Activated naive CD4-positive, alpha-beta T cell treated with anti-CD3 and anti-CD28 coated beads, Interleukin-2, amount 10 ng/mL, durations not matched to agents 7 days and 5 days (primary cell): ENCODE measurements at regions not wholly inside any gene's neighbourhood (a gene's known extent, or its start where the extent isn't known, plus 50 kb on each side); places are given as distances from the start of the nearest gene placed in this dataset.
"Not testable (repeated sequence)": the region's sequence is repeated elsewhere in the genome, so short reads cannot be mapped to it uniquely, and the experiment has no call there.

Experiments
- CTCF ChIA-PET: fragments of 350-600 bp; sonication (Branson Sonifier 250); formaldehyde crosslinking; loops from one replicate; lab custom pipeline; 2021; ENCODE audit warnings: antibody characterized with exemption; lab: Charles Lee
- DNase-seq: peaks from one replicate; pipeline ENCODE4 v3.0.0-alpha.2; 2020
- H3K27ac Mint-ChIP-seq: one replicate; pipeline ENCODE4 v1.8.0; 2021; ENCODE audit warnings: mild to moderate bottlenecking, moderate library complexity, mixed read lengths
- H3K27me3 Mint-ChIP-seq: one replicate; pipeline ENCODE4 v1.8.0; 2021; ENCODE audit warnings: mild to moderate bottlenecking, mixed read lengths
- H3K36me3 Mint-ChIP-seq: one replicate; pipeline ENCODE4 v1.8.0; 2021; ENCODE audit warnings: mixed read lengths
- H3K4me1 Mint-ChIP-seq: one replicate; pipeline ENCODE4 v1.8.0; 2021; ENCODE audit warnings: mixed read lengths
- H3K4me3 Mint-ChIP-seq: one replicate; pipeline ENCODE4 v1.8.0; 2021; ENCODE audit warnings: mild to moderate bottlenecking, moderate library complexity, mixed read lengths
- H3K9me3 Mint-ChIP-seq: one replicate; pipeline ENCODE4 v1.8.0; 2021; ENCODE audit warnings: mixed read lengths

GRCh38 chr17:33561569-33562334 is 268.7 kb upstream of the ASIC2 start:
- CTCF ChIA-PET = interaction anchor here (0.6 kb wide), 1 partner anchor 91 kb away, joined by 3 read pairs; no protein-coding TSS in a partner anchor
- Mint-ChIP-seq H3K27me3 (no peaks in the 10 kb centered on the region), H3K9me3 (no peaks in the 10 kb centered on the region), H3K36me3 (no peaks in the 10 kb centered on the region), H3K27ac (no peak overlapping the region), H3K4me3 (no peak overlapping the region), H3K4me1 (no peaks in the 10 kb centered on the region)
- no peak for DNase-seq

- Mint-ChIP-seq H3K9me3 (no peaks in the 10 kb centered on the region), H3K36me3 (no peaks in the 10 kb centered on the region), H3K27me3 (no peaks in the 10 kb centered on the region), H3K4me1 (no peaks in the 10 kb centered on the region), H3K27ac (no peak overlapping the region), H3K4me3 (no peak overlapping the region)
- no peak for DNase-seq
- CTCF ChIA-PET = interaction anchor here (0.6 kb wide), 1 partner anchor 219 kb away, joined by 3 read pairs; no protein-coding TSS in a partner anchor
These were observed 269.7 kb upstream of the ASIC2 start for GRCh38 chr17:33562792-33563191.

GRCh38 chr17:33564146-33564545 is 271.1 kb upstream of the ASIC2 start:
- Mint-ChIP-seq H3K36me3 (no peaks in the 10 kb centered on the region), H3K9me3 (no peaks in the 10 kb centered on the region), H3K4me3 (no peak overlapping the region), H3K4me1 (no peaks in the 10 kb centered on the region), H3K27me3 (no peaks in the 10 kb centered on the region), H3K27ac (no peak overlapping the region)
- CTCF ChIA-PET = no interaction called here
- DNase-seq = no peak

- H3K4me3 Mint-ChIP-seq = no peak overlapping the region
- CTCF ChIA-PET = no interaction called here
- H3K27ac Mint-ChIP-seq = no peak overlapping the region
- no peaks in the 10 kb centered on the region for H3K4me1 Mint-ChIP-seq
- H3K36me3 Mint-ChIP-seq = no peaks in the 10 kb centered on the region
- DNase-seq = no peak
- no peaks in the 10 kb centered on the region for H3K27me3 Mint-ChIP-seq
- H3K9me3 Mint-ChIP-seq = no peaks in the 10 kb centered on the region
These were observed 274.1 kb upstream of the ASIC2 start for GRCh38 chr17:33567223-33567622.

- no peaks in the 10 kb centered on the region for H3K36me3 Mint-ChIP-seq
- H3K27ac Mint-ChIP-seq = no peak overlapping the region
- H3K9me3 Mint-ChIP-seq = no peaks in the 10 kb centered on the region
- H3K27me3 Mint-ChIP-seq = no peaks in the 10 kb centered on the region
- CTCF ChIA-PET = no interaction called here
- H3K4me1 Mint-ChIP-seq = no peaks in the 10 kb centered on the region
- no peak for DNase-seq
- no peak overlapping the region for H3K4me3 Mint-ChIP-seq
These were observed 279.5 kb upstream of the ASIC2 start for GRCh38 chr17:33572615-33573014.

GRCh38 chr17:33574942-33575445 is 281.9 kb upstream of the ASIC2 start:
- CTCF ChIA-PET = interaction anchor here (0.7 kb wide), 1 partner anchor 190 kb away, joined by 4 read pairs; no protein-coding TSS in a partner anchor
- Mint-ChIP-seq H3K27ac (no peak overlapping the region), H3K27me3 (no peaks in the 10 kb centered on the region), H3K36me3 (no peaks in the 10 kb centered on the region), H3K4me1 (no peaks in the 10 kb centered on the region), H3K4me3 (no peak overlapping the region), H3K9me3 (peaks cover under 1% of the 10 kb centered on the region)
- DNase-seq = no peak

GRCh38 chr17:33579740-33580139 is 286.6 kb upstream of the ASIC2 start:
- CTCF ChIA-PET, H3K4me3 Mint-ChIP-seq, H3K9me3 Mint-ChIP-seq, H3K4me1 Mint-ChIP-seq, H3K36me3 Mint-ChIP-seq, H3K27me3 Mint-ChIP-seq, DNase-seq, H3K27ac Mint-ChIP-seq: not testable (repeated sequence)

GRCh38 chr17:33580215-33580614 is 287.1 kb upstream of the ASIC2 start:
- H3K4me1 Mint-ChIP-seq = no peaks in the 10 kb centered on the region
- peaks cover 2% of the 10 kb centered on the region for H3K9me3 Mint-ChIP-seq
- DNase-seq = no peak
- H3K36me3 Mint-ChIP-seq = no peaks in the 10 kb centered on the region
- H3K4me3 Mint-ChIP-seq = no peak overlapping the region
- H3K27ac Mint-ChIP-seq = no peak overlapping the region
- CTCF ChIA-PET = no interaction called here
- H3K27me3 Mint-ChIP-seq = peaks cover 6% of the 10 kb centered on the region

- no peak for DNase-seq
- Mint-ChIP-seq H3K27me3 (peaks cover 6% of the 10 kb centered on the region), H3K4me3 (no peak overlapping the region), H3K9me3 (peaks cover 2% of the 10 kb centered on the region), H3K36me3 (no peaks in the 10 kb centered on the region), H3K27ac (no peak overlapping the region), H3K4me1 (no peaks in the 10 kb centered on the region)
- CTCF ChIA-PET = no interaction called here
These were observed 289.6 kb upstream of the ASIC2 start for GRCh38 chr17:33582661-33583060.

- peaks cover 2% of the 10 kb centered on the region for H3K9me3 Mint-ChIP-seq
- CTCF ChIA-PET = no interaction called here
These were observed 290.7 kb upstream of the ASIC2 start for GRCh38 chr17:33583518-33584417.

GRCh38 chr17:33593991-33594390 is 300.9 kb upstream of the ASIC2 start:
- no peak overlapping the region for H3K27ac Mint-ChIP-seq

More at GRCh38 chr17:33583518-33584417, 290.7 kb upstream of the ASIC2 start:
- no peak overlapping the region for H3K4me3 Mint-ChIP-seq
- H3K27ac Mint-ChIP-seq = no peak overlapping the region
- no peak for DNase-seq
- H3K4me1 Mint-ChIP-seq = no peaks in the 10 kb centered on the region
- H3K27me3 Mint-ChIP-seq = peaks cover 6% of the 10 kb centered on the region
- H3K36me3 Mint-ChIP-seq = no peaks in the 10 kb centered on the region

GRCh38 chr17:33595828-33596227 is 302.7 kb upstream of the ASIC2 start:
- H3K27ac Mint-ChIP-seq = no peak overlapping the region
- CTCF ChIA-PET = no interaction called here
- no peaks in the 10 kb centered on the region for H3K9me3 Mint-ChIP-seq

More at GRCh38 chr17:33593991-33594390, 300.9 kb upstream of the ASIC2 start:
- no peak overlapping the region for H3K4me3 Mint-ChIP-seq
- CTCF ChIA-PET = no interaction called here
- no peaks in the 10 kb centered on the region for H3K9me3 Mint-ChIP-seq
- no peak for DNase-seq
- H3K27me3 Mint-ChIP-seq = no peaks in the 10 kb centered on the region
- H3K36me3 Mint-ChIP-seq = no peaks in the 10 kb centered on the region
- H3K4me1 Mint-ChIP-seq = no peaks in the 10 kb centered on the region

GRCh38 chr17:33596899-33597298 is 303.8 kb upstream of the ASIC2 start:
- H3K27ac Mint-ChIP-seq = no peak overlapping the region
- DNase-seq = no peak
- H3K27me3 Mint-ChIP-seq = no peaks in the 10 kb centered on the region
- H3K36me3 Mint-ChIP-seq = no peaks in the 10 kb centered on the region
- H3K9me3 Mint-ChIP-seq = no peaks in the 10 kb centered on the region
- CTCF ChIA-PET = no interaction called here
- H3K4me1 Mint-ChIP-seq = no peaks in the 10 kb centered on the region
- no peak overlapping the region for H3K4me3 Mint-ChIP-seq

More at GRCh38 chr17:33595828-33596227, 302.7 kb upstream of the ASIC2 start:
- Mint-ChIP-seq H3K4me1 (no peaks in the 10 kb centered on the region), H3K4me3 (no peak overlapping the region), H3K36me3 (no peaks in the 10 kb centered on the region), H3K27me3 (no peaks in the 10 kb centered on the region)
- no peak for DNase-seq

- no peaks in the 10 kb centered on the region for H3K36me3 Mint-ChIP-seq
- H3K4me3 Mint-ChIP-seq = no peak overlapping the region
- H3K9me3 Mint-ChIP-seq = no peaks in the 10 kb centered on the region
- H3K27ac Mint-ChIP-seq = no peak overlapping the region
- no peaks in the 10 kb centered on the region for H3K27me3 Mint-ChIP-seq
- DNase-seq = no peak
- CTCF ChIA-PET = no interaction called here
- H3K4me1 Mint-ChIP-seq = no peaks in the 10 kb centered on the region
These were observed 305.7 kb upstream of the ASIC2 start for GRCh38 chr17:33598797-33599196.
